ENCODE measurements at regions not wholly inside any gene's neighbourhood (a gene's known extent, or its start where the extent isn't known, plus 50 kb on each side); places are given as distances from the start of the nearest gene placed in this dataset.

DNA sequence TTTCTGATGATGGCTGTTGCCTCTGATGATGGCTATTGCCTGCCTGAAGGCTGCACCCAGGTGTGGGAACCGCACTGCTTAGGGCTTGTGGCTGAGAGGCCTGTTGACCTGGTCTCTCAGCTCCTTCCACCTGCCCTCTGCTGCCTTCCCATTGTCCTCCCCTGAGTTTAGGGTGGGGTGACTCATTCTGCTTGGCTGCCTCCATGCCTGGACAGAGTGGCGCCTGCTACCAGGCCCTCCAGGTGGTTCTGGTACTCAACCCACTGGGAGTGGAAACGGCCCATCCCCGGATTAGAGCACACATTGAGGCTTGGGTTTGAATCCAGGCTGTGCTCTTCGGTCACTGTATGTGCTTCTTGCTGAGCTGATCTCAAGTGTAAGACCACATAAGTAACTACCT, 120.6 kb downstream of the SEM1 start (continued):
- TF ChIP-seq MAX (IDR thresholded peaks at IDR 0.05) (no peak), GABPA (IDR thresholded peaks at IDR 0.05 in 1 of 2, conservative IDR thresholded peaks at IDR 0.05 in 1 of 2) (no peak)

DNA sequence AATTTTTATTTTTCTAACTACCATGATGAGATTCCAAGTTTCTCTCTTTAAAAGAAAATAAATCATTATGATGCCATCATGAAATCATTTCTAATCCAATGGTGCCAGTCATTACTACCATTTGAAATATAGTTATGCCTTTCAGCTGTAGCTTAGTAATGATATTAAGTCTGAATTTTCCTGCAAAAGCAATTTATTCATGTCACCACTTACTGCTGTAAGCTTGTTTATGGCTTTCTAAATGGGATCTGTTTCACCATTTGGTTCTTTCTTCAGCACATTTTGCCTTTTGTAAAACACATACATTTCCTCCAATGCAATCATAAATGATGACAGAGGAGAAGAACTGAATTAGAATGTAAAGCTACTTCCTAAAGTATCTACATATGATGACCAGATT, 130.5 kb downstream of the SEM1 start:
- H3K9ac ChIP-seq (ENCODE audit: low read depth in 1 of 2, low read length in 2 of 2): no peak overlapping the region
- H3K27me3 ChIP-seq (ENCODE audit: control insufficient read depth in 4 of 4, insufficient read depth in 4 of 4, low read length in 3 of 4): no peaks in the 10 kb centered on the region
- H3K36me3 ChIP-seq (ENCODE audit: control insufficient read depth in 4 of 4, insufficient read depth in 3 of 4, low read depth in 1 of 4, low read length in 3 of 4): no peaks in the 10 kb centered on the region
- DNase-seq (ENCODE audit: low spot score): no peak
- no peaks in the 10 kb centered on the region for H3K4me1 ChIP-seq (ENCODE audit: control insufficient read depth in 4 of 4, insufficient read depth in 4 of 4, low read length in 3 of 4)
- H3K9me3 ChIP-seq (ENCODE audit: control insufficient read depth in 4 of 4, low read length in 3 of 4): no peaks in the 10 kb centered on the region
- H3K27ac ChIP-seq (ENCODE audit: low read depth in 1 of 2, low read length in 2 of 2): no peak overlapping the region
- H3K4me3 ChIP-seq (ENCODE audit: low read depth in 1 of 3, low read length in 3 of 3): no peak overlapping the region
- TF ChIP-seq, protein P1, sequence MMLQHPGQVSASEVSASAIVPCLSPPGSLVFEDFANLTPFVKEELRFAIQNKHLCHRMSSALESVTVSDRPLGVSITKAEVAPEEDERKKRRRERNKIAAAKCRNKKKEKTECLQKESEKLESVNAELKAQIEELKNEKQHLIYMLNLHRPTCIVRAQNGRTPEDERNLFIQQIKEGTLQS (IDR thresholded peaks at IDR 0.05): no peak
- no peak for TF ChIP-seq REST (IDR thresholded peaks at IDR 0.05)
- no peak for TF ChIP-seq JUND (IDR thresholded peaks at IDR 0.05)
- no peak for TF ChIP-seq GABPA (IDR thresholded peaks at IDR 0.05 in 1 of 2, conservative IDR thresholded peaks at IDR 0.05 in 1 of 2)
- no peak for TF ChIP-seq SP1 (IDR thresholded peaks at IDR 0.05)

DNA sequence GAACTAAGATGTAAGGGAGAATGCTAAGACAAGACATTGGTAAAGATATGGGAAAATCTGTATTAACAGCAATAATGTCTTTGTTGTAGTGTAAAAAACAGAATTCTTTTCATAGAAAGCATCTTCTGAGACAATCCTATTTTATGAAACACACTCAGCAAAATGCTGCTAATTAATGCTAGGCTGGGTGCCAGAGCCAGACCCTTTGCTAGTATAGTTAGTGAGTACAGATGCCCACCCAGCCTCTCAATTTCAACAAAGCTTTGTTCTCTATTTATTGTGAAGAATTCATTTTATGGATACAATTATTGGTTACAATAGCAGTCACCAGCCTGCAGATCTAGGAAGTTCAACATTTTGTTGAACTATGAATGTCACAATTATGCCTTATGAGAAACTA, 131.0 kb downstream of the SEM1 start:
- DNase-seq (ENCODE audit: low spot score): no peak
- Histone ChIP-seq H3K27me3 (ENCODE audit: control insufficient read depth in 4 of 4, insufficient read depth in 4 of 4, low read length in 3 of 4) (no peaks in the 10 kb centered on the region), H3K36me3 (ENCODE audit: control insufficient read depth in 4 of 4, insufficient read depth in 3 of 4, low read depth in 1 of 4, low read length in 3 of 4) (no peaks in the 10 kb centered on the region), H3K27ac (ENCODE audit: low read depth in 1 of 2, low read length in 2 of 2) (no peak overlapping the region), H3K4me1 (ENCODE audit: control insufficient read depth in 4 of 4, insufficient read depth in 4 of 4, low read length in 3 of 4) (no peaks in the 10 kb centered on the region), H3K4me3 (ENCODE audit: low read depth in 1 of 3, low read length in 3 of 3) (no peak overlapping the region), H3K9ac (ENCODE audit: low read depth in 1 of 2, low read length in 2 of 2) (no peak overlapping the region), H3K9me3 (ENCODE audit: control insufficient read depth in 4 of 4, low read length in 3 of 4) (no peaks in the 10 kb centered on the region)
- TF ChIP-seq HNF4G (IDR thresholded peaks at IDR 0.05): no peak
- no peak for TF ChIP-seq RAD21 (IDR thresholded peaks at IDR 0.05)
- TF ChIP-seq EGR1 (IDR thresholded peaks at IDR 0.05; ENCODE audit: low read depth in 2 of 2): no peak
- no peak for TF ChIP-seq SP1 (IDR thresholded peaks at IDR 0.05)
- TF ChIP-seq, protein P2, sequence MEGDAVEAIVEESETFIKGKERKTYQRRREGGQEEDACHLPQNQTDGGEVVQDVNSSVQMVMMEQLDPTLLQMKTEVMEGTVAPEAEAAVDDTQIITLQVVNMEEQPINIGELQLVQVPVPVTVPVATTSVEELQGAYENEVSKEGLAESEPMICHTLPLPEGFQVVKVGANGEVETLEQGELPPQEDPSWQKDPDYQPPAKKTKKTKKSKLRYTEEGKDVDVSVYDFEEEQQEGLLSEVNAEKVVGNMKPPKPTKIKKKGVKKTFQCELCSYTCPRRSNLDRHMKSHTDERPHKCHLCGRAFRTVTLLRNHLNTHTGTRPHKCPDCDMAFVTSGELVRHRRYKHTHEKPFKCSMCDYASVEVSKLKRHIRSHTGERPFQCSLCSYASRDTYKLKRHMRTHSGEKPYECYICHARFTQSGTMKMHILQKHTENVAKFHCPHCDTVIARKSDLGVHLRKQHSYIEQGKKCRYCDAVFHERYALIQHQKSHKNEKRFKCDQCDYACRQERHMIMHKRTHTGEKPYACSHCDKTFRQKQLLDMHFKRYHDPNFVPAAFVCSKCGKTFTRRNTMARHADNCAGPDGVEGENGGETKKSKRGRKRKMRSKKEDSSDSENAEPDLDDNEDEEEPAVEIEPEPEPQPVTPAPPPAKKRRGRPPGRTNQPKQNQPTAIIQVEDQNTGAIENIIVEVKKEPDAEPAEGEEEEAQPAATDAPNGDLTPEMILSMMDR (IDR thresholded peaks at IDR 0.05; ENCODE audit: low read depth, low read length, missing input control): no peak
- TF ChIP-seq RXRA (IDR thresholded peaks at IDR 0.05): no peak
- TF ChIP-seq YY1 (IDR thresholded peaks at IDR 0.05): no peak

All from liver (tissue), 7 donors.